ENCODE measurements at regions not wholly inside any gene's neighbourhood (a gene's known extent, or its start where the extent isn't known, plus 50 kb on each side); places are given as distances from the start of the nearest gene placed in this dataset.
A peak's percentile ranks its signal among the peaks of the same experiment; 100 is the strongest.

DNA sequence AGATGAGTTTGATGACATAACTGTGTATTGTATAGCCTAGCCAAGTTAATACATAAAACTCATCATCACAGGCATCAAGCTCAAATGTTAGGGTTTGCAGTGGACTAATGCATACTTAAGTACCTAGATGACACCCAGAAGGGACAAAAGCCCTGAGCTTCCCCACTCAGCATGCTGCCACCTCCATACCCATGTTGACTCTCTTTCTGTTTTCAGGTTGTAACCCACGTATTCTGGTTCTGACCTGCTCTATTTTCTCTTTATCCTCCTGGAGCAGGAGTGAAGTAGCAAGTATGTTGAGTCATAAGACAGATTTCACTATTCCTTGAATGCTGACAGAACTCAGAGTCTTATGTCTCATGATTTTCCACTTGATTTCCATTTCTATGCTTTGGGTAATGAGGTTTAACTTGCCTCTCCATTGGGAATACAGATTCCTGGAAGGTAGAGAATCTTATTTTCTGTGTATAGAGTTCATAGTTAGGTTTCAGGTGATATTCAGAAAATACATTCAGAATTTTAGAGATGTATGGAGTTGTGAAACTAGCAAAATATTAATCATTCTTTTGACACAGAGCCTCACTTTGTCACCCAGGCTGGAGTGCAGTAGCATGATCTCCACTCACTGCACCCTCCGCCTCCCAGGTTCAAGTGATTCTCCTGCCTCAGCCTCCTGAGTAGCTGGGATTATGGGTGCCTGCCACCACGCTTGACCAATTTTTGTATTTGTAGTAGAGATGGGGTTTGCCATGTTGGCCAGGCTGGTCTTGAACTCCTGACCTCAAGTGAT, 122.5 kb upstream of the KCNJ15 start:
- TF ChIP-seq, protein P1, sequence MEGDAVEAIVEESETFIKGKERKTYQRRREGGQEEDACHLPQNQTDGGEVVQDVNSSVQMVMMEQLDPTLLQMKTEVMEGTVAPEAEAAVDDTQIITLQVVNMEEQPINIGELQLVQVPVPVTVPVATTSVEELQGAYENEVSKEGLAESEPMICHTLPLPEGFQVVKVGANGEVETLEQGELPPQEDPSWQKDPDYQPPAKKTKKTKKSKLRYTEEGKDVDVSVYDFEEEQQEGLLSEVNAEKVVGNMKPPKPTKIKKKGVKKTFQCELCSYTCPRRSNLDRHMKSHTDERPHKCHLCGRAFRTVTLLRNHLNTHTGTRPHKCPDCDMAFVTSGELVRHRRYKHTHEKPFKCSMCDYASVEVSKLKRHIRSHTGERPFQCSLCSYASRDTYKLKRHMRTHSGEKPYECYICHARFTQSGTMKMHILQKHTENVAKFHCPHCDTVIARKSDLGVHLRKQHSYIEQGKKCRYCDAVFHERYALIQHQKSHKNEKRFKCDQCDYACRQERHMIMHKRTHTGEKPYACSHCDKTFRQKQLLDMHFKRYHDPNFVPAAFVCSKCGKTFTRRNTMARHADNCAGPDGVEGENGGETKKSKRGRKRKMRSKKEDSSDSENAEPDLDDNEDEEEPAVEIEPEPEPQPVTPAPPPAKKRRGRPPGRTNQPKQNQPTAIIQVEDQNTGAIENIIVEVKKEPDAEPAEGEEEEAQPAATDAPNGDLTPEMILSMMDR (IDR thresholded peaks at IDR 0.05; ENCODE audit: insufficient read depth, missing control alignments), result no peak
- no peak for FAIRE-seq
- DNase-seq (ENCODE audit: insufficient read length, low spot score), result no peak

- DNase-seq (ENCODE audit: insufficient read length, low spot score) (no peak), FAIRE-seq (no peak)
- TF ChIP-seq, protein P1 (IDR thresholded peaks at IDR 0.05; ENCODE audit: insufficient read depth, missing control alignments), result no peak
Measured at GRCh38 chr21:38136201-38136600, 120.6 kb upstream of the KCNJ15 start.

GRCh38 chr21:38139380-38140168, 117.2 kb upstream of the KCNJ15 start:
- DNase-seq (ENCODE audit: insufficient read length, low spot score) (no peak), FAIRE-seq (no peak)
- TF ChIP-seq, protein P1 (IDR thresholded peaks at IDR 0.05; ENCODE audit: insufficient read depth, missing control alignments), result no peak

DNA sequence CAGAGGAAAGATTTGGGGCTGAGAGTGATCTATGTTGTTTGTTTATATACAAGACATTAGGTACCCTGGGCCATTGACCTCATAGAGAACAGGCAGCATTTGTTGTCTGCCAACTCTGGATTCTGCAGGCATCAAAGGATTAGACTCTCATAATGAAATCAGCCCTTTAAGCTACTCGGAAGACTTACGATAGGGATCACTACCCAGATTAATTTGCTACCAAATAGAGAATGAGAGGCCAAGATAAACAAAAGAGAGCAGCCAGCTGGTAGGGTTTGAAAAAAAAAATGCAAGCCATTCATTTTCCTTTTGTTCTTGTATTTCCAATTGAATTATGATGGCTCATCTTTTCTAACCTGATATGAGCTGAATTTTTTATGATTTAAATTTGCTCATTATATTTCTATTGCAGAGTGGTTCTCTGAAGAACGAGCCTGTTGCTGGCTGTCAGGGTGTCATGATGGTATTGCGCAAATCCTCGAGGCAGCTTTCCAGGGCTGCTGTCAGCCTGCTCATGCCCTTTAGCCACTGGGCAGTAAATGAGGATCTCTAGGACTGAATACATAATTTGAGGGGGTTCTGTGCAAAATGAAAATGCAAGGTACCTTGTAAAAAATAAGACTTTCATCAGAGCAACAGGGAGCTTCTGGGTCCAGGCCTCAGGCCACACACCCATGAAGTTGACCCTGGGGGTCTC, 116.4 kb upstream of the KCNJ15 start:
- DNase-seq (ENCODE audit: insufficient read length, low spot score), result peak; percentile 26
- TF ChIP-seq, protein P1 (IDR thresholded peaks at IDR 0.05; ENCODE audit: insufficient read depth, missing control alignments), result no peak
- peak; percentile 46 for FAIRE-seq

- TF ChIP-seq, protein P1 (IDR thresholded peaks at IDR 0.05; ENCODE audit: insufficient read depth, missing control alignments), result no peak
- no peak for FAIRE-seq
- no peak for DNase-seq (ENCODE audit: insufficient read length, low spot score)
Measured at GRCh38 chr21:38142224-38142623, 114.6 kb upstream of the KCNJ15 start.

- no peak for DNase-seq (ENCODE audit: insufficient read length, low spot score)
- TF ChIP-seq, protein P1 (IDR thresholded peaks at IDR 0.05; ENCODE audit: insufficient read depth, missing control alignments), result no peak
- no peak for FAIRE-seq
Measured at GRCh38 chr21:38144193-38144592, 112.6 kb upstream of the KCNJ15 start.
